HG02623 (cell line): ENCODE measurements at regions not wholly inside any gene's neighbourhood (a gene's known extent, or its start where the extent isn't known, plus 50 kb on each side); places are given as distances from the start of the nearest gene placed in this dataset.

Source experiments
- ATAC-seq: cut with Tn5 transposase; IDR thresholded peaks from one replicate; pipeline ENCODE4 v1.9.1; 2021; ENCODE audit warnings: moderate library complexity; ENCODE audit not compliant: unreplicated experiment

GRCh38 chr5:3943859-3944258 is 348.2 kb downstream of the IRX1 start:
- ATAC-seq: no peak

GRCh38 chr5:3944930-3945329 is 349.3 kb downstream of the IRX1 start:
- ATAC-seq: no peak

- no peak for ATAC-seq
Measured at GRCh38 chr5:3948838-3949237, 353.2 kb downstream of the IRX1 start.

DNA sequence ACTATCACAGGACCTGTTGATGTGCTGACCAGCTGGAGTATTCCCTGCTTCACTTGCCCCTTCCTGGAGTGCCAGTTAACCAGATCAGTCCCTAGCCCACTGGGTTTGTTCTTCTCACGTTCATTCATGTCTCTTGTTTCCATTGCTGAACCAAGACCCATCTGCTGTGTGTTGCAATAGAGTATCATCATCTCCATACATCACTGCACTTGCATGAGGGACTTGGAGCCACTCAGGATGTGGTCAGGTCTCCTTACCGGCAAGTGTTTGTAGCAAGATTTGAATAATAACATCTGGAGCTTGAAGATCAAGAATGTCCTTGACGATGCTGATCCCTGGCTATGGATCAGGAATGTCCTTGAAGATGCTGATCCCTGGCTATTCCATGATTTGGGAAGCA is 358.6 kb downstream of the IRX1 start:
- ATAC-seq: no peak

- ATAC-seq: no peak
Measured at GRCh38 chr5:3954633-3955032, 359.0 kb downstream of the IRX1 start.

- ATAC-seq: no peak
Measured at GRCh38 chr5:3957658-3958057, 362.0 kb downstream of the IRX1 start.

- no peak for ATAC-seq
Measured at GRCh38 chr5:3958389-3958788, 362.8 kb downstream of the IRX1 start.

- ATAC-seq: no peak
Measured at GRCh38 chr5:3962113-3962512, 366.5 kb downstream of the IRX1 start.

- no peak for ATAC-seq
Measured at GRCh38 chr5:3963652-3964051, 368.0 kb downstream of the IRX1 start.

- ATAC-seq: no peak
Measured at GRCh38 chr5:3980156-3980555, 384.5 kb downstream of the IRX1 start.

DNA sequence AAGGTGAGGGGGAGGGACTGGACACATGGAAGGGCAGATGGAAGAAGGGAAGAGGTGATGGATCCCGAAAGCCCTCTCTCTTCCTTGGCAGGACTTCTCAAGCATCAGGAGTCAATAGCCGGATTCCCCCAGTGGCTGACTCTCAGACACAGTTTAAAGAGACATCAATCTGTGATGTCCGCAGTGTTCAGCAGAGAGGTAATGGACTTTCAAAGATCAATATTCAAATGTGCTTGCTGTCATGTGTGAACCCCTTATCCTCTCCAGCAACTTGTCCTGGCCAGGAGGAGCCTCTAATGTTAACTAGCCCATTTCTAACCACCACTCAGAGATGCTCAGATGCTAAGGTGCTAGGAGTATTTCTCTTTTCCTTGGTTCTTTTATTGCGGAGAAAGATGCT is 392.2 kb downstream of the IRX1 start:
- no peak for ATAC-seq

GRCh38 chr5:3993856-3994473 is 398.3 kb downstream of the IRX1 start:
- ATAC-seq: no peak

DNA sequence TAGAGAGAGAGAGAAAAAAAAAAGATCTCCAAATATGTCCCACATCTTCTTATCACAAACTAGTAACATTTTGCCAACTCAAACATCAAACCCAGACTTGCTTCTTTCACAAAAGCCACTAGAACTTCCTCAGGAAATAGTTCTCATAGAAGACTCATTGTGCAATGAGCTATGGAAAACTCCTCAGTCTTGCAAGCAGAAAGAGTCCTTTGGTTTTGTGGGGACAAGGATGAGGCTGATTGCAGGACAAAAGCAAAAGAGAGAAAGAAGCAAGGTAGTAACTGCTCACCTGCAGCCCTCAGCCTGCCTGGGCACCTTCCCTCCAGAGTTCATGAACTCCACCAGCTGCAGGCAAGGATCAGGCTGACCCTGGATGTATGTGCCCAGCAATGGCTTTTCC is 399.0 kb downstream of the IRX1 start:
- no peak for ATAC-seq

- no peak for ATAC-seq
Measured at GRCh38 chr5:3995954-3996619, 400.5 kb downstream of the IRX1 start.

DNA sequence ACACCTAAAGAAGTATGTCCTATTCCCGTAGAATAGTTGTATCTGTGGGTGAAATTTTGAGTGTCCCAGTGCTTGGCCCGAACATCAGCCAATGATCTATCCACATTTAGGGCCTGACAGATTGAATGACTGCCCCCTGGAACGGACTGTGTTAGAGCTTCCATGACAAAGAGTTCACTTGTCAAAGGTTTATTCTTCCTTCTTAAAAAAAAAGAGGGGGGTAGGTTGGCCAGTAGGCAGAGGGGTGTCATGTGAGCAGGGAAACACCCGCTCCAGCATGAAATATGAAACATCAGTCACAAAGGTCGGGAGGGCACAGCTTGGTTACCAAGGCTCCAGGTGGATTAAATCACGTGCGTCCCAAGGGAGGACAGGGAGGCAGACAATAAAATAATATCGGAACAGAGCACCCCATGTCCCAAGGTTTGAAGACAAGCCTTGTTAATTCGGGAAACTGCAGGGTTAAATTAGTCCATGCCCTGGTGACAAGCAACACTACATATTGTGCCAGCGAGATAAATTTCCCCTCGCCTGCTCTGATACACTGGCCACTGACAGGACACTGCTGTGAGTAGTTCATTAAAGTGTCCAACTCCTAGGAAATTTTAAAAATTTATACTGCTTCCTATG is 401.2 kb downstream of the IRX1 start:
- ATAC-seq: no peak

- ATAC-seq: no peak
Measured at GRCh38 chr5:3997670-3998069, 402.0 kb downstream of the IRX1 start.

GRCh38 chr5:3999929-4000328 is 404.3 kb downstream of the IRX1 start:
- no peak for ATAC-seq

DNA sequence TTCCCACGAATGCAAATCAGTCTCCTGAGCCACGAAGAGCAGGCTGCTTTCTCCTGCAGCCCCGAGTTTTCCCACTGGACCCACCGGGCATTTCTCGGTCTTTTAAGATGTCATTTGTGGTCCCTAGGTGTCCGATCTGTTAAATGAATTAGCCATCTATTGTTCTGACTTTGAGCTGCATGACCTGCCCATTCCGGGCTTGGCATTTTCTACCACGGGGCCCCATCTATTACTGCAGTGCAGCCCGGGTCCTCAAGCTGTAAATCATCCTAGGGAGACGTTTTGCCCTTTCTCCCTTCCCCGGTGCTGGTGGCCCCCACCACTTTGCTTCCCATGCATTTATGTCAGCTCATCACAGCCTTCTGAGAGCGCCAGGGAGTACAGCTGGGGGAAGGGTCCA is 405.4 kb downstream of the IRX1 start:
- no peak for ATAC-seq

GRCh38 chr5:4001758-4002533 is 406.3 kb downstream of the IRX1 start:
- no peak for ATAC-seq

DNA sequence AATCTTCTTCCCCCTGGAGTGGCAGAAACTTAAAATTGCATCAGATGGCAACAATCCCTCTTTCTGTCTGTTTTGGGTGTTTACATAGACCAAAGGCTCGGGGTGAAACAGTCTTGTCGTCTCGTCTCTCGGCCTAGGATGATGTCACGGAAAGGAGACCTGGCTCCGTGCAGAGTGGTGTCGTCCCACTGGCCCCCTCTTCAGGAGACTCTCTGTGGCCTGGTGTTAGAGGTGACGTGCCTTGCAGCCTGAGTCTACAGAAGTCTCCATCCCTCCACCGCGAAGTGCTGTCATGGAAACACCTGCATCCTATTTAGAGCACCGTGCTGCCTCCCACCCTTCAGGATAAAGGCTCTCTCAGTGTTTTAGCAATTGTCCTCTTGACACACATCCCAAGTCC is 409.7 kb downstream of the IRX1 start:
- ATAC-seq: no peak

GRCh38 chr5:4007001-4007400 is 411.4 kb downstream of the IRX1 start:
- no peak for ATAC-seq

GRCh38 chr5:4011943-4012342 is 416.3 kb downstream of the IRX1 start:
- ATAC-seq: no peak
